DOHH2 (cell line): ENCODE measurements at regions not wholly inside any gene's neighbourhood (a gene's known extent, or its start where the extent isn't known, plus 50 kb on each side); places are given as distances from the start of the nearest gene placed in this dataset.

Experiments
- EZH2phosphoT487 ChIP-seq: fragments of 200-600 bp; sonication (generic); IDR thresholded peaks from 2 replicates; pipeline ENCODE4 v1.6.1; 2017; ENCODE audit warnings: borderline replicate concordance, mild to moderate bottlenecking, antibody characterized with exemption, low read length, moderate library complexity, mixed read lengths
- TF ChIP-seq, protein P1 (sequence below): fragments of 200-600 bp; sonication (generic); IDR thresholded peaks from one replicate; pipeline ENCODE4 v1.5.1; 2014; ENCODE audit warnings: antibody characterized with exemption, mild to moderate bottlenecking, low read depth, low read length; ENCODE audit not compliant: poor library complexity, severe bottlenecking

DNA sequence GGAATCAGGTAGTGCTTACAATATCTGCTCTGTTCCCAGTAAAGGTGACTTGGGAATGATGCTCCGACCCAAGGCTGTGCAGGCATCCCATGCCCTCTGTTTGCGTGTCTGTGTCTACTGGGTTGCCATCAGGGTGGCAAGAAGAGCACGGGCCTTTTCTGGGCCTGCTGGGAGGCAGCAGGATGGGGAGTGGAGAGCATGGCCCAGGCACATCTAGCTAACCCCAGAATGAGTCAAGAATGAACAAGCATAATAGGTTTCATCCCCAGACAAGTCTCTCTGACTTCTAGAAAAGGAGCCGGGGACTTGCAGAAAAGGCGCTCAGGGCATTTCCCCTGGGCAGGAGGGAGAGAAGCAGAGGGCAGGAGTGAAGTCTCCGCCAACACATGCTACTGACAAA lies 260.4 kb downstream of the IRX1 start:
- TF ChIP-seq, protein P1, sequence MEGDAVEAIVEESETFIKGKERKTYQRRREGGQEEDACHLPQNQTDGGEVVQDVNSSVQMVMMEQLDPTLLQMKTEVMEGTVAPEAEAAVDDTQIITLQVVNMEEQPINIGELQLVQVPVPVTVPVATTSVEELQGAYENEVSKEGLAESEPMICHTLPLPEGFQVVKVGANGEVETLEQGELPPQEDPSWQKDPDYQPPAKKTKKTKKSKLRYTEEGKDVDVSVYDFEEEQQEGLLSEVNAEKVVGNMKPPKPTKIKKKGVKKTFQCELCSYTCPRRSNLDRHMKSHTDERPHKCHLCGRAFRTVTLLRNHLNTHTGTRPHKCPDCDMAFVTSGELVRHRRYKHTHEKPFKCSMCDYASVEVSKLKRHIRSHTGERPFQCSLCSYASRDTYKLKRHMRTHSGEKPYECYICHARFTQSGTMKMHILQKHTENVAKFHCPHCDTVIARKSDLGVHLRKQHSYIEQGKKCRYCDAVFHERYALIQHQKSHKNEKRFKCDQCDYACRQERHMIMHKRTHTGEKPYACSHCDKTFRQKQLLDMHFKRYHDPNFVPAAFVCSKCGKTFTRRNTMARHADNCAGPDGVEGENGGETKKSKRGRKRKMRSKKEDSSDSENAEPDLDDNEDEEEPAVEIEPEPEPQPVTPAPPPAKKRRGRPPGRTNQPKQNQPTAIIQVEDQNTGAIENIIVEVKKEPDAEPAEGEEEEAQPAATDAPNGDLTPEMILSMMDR = no peak
- TF ChIP-seq EZH2phosphoT487 = no peak
